Neural progenitor cell (in vitro differentiated cells): ENCODE measurements at regions not wholly inside any gene's neighbourhood (a gene's known extent, or its start where the extent isn't known, plus 50 kb on each side); places are given as distances from the start of the nearest gene placed in this dataset.

Source experiments
- EZH2 ChIP-seq: fragments of 200-600 bp; sonication (generic); IDR thresholded peaks from 2 replicates; pipeline ENCODE4 v1.6.1; 2017; ENCODE audit warnings: antibody characterized with exemption, mild to moderate bottlenecking, moderate library complexity
- EZH2phosphoT487 ChIP-seq: fragments of 200-600 bp; sonication (generic); IDR thresholded peaks from 2 replicates; pipeline ENCODE4 v1.6.1; 2017; ENCODE audit warnings: antibody characterized with exemption
- TF ChIP-seq, protein P1 (sequence below): fragments of 200-600 bp; sonication (generic); IDR thresholded peaks from 2 replicates; pipeline ENCODE4 v1.5.1; 2017; ENCODE audit warnings: antibody characterized with exemption, mild to moderate bottlenecking

DNA sequence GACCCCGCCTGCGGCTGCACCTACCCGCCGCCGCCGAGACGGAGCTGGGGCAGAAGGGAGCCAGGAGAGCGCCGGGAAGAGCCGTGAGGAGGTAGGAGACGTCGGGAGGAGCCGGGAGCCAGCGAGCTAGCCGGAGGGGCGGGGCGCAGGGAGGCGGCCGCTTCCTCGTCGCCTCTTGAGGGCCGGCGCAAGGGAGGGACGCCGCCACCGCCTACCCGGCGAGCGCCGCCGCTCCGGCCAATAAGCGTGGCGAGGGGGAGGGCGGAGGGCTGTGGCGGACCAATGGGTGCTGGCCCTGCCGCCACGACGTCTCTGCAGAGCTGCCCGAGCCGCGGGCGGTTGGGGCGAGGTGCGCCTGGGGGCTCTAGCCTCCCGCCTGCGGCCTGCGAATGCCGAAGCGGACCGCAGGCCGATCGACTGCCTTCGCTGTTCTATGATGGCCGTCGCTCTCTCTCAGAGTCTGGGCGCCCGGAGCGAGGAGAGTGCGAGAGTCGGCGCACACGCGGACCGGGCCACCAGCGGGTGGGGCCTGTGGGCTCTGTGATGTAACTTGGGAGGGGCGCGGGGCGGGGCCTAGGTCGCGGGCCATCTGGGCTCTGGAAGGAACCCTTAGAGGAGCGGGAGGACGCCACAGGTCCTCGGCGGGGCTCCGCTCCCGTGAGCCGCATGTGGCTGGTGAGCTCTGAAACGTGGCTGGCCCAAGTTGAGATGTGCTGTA lies 72.7 kb upstream of the MAP4 start:
- TF ChIP-seq EZH2, result peak; percentile 36
- TF ChIP-seq, protein P1, sequence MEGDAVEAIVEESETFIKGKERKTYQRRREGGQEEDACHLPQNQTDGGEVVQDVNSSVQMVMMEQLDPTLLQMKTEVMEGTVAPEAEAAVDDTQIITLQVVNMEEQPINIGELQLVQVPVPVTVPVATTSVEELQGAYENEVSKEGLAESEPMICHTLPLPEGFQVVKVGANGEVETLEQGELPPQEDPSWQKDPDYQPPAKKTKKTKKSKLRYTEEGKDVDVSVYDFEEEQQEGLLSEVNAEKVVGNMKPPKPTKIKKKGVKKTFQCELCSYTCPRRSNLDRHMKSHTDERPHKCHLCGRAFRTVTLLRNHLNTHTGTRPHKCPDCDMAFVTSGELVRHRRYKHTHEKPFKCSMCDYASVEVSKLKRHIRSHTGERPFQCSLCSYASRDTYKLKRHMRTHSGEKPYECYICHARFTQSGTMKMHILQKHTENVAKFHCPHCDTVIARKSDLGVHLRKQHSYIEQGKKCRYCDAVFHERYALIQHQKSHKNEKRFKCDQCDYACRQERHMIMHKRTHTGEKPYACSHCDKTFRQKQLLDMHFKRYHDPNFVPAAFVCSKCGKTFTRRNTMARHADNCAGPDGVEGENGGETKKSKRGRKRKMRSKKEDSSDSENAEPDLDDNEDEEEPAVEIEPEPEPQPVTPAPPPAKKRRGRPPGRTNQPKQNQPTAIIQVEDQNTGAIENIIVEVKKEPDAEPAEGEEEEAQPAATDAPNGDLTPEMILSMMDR, result peak; percentile 21
- no peak for TF ChIP-seq EZH2phosphoT487
